MM.1S (cell line): ENCODE measurements at regions not wholly inside any gene's neighbourhood (a gene's known extent, or its start where the extent isn't known, plus 50 kb on each side); places are given as distances from the start of the nearest gene placed in this dataset.

Experiments
- CTCF ChIP-seq: fragments of 300-600 bp; sonication (generic); IDR thresholded peaks from 2 replicates; pipeline ENCODE4 v1.5.1; 2016; ENCODE audit warnings: antibody characterized with exemption, low read length, mixed read lengths
- EZH2phosphoT487 ChIP-seq: fragments of 300-600 bp; sonication (generic); IDR thresholded peaks from 2 replicates; pipeline ENCODE4 v1.6.1; 2018; ENCODE audit warnings: antibody characterized with exemption, low read length

- no peak for TF ChIP-seq CTCF
- no peak for TF ChIP-seq EZH2phosphoT487
These were observed 198.0 kb upstream of the SALL3 start for GRCh38 chr18:78781601-78781960.
